Karpas-422 (cell line): ENCODE measurements at regions not wholly inside any gene's neighbourhood (a gene's known extent, or its start where the extent isn't known, plus 50 kb on each side); places are given as distances from the start of the nearest gene placed in this dataset.

ENCODE experiments used
- DNase-seq: peaks from one replicate; pipeline ENCODE4 v3.0.0-alpha.2; 2015
- H2AFZ ChIP-seq: fragments of 200-600 bp; sonication (generic); 2 replicates; pipeline ENCODE4 v1.6.1; 2014; ENCODE audit warnings: antibody characterized with exemption, low read length, mixed read lengths
- H3K27ac ChIP-seq: fragments of 200-600 bp; sonication (generic); 2 replicates; pipeline ENCODE4 v1.5.1; 2014; ENCODE audit warnings: mild to moderate bottlenecking, low read length, moderate library complexity
- H3K27me3 ChIP-seq: fragments of 200-600 bp; sonication (generic); 2 replicates; pipeline ENCODE4 v1.6.1; 2014; ENCODE audit warnings: low read length, mixed read lengths
- H3K36me3 ChIP-seq: fragments of 200-600 bp; sonication (generic); 2 replicates; pipeline ENCODE4 v1.6.1; 2014; ENCODE audit warnings: low read length, mixed read lengths; ENCODE audit not compliant: insufficient read depth
- H3K4me1 ChIP-seq: fragments of 200-600 bp; sonication (generic); 2 replicates; pipeline ENCODE4 v1.6.1; 2014; ENCODE audit warnings: mild to moderate bottlenecking, low read length, mixed read lengths
- H3K4me2 ChIP-seq: fragments of 200-600 bp; sonication (generic); 2 replicates; pipeline ENCODE4 v1.6.1; 2014; ENCODE audit warnings: low read length, low read depth, mild to moderate bottlenecking; ENCODE audit not compliant: poor library complexity, severe bottlenecking
- H3K4me3 ChIP-seq: fragments of 200-600 bp; sonication (generic); 2 replicates; pipeline ENCODE4 v1.5.1; 2014; ENCODE audit warnings: mild to moderate bottlenecking, antibody characterized with exemption, low read length, mixed read lengths
- H3K79me2 ChIP-seq: fragments of 200-600 bp; sonication (generic); 2 replicates; pipeline ENCODE4 v1.6.1; 2014; ENCODE audit warnings: mild to moderate bottlenecking, low read length, mixed read lengths
- H3K9ac ChIP-seq: fragments of 200-600 bp; sonication (generic); 2 replicates; pipeline ENCODE4 v1.6.0; 2014; ENCODE audit warnings: low read length
- H3K9me2 ChIP-seq: fragments of 200-600 bp; sonication (generic), shearing (Covaris generic); replicated peaks from 2 replicates; pipeline ENCODE4 v1.6.0; 2014; ENCODE audit warnings: mild to moderate bottlenecking, low read length, moderate library complexity; ENCODE audit not compliant: insufficient read depth
- H3K9me3 ChIP-seq: fragments of 300-700, 200-600 bp; sonication (generic); 2 replicates; pipeline ENCODE4 v1.6.1; 2014; ENCODE audit warnings: low read length, mixed read lengths
- H4K20me1 ChIP-seq: fragments of 200-600 bp; sonication (generic); 2 replicates; pipeline ENCODE4 v1.6.1; 2014; ENCODE audit warnings: mild to moderate bottlenecking, antibody characterized with exemption, low read length, low read depth; ENCODE audit not compliant: insufficient read depth

GRCh38 chr10:55273946-55274345 lies 472.9 kb upstream of the PCDH15 start:
- Histone ChIP-seq H3K27me3 (no peaks in the 10 kb centered on the region), H3K27ac (no peak overlapping the region), H3K36me3 (no peaks in the 10 kb centered on the region), H3K9me3 (peaks cover 28% of the 10 kb centered on the region), H3K4me3 (no peak overlapping the region), H3K9me2 (no peaks in the 10 kb centered on the region), H3K4me2 (no peak overlapping the region), H3K4me1 (no peaks in the 10 kb centered on the region), H3K79me2 (no peaks in the 10 kb centered on the region), H3K9ac (no peak overlapping the region), H4K20me1 (no peaks in the 10 kb centered on the region), H2AFZ (no peak overlapping the region)
- DNase-seq: no peak

- H4K20me1 ChIP-seq: no peaks in the 10 kb centered on the region
- no peak overlapping the region for H3K27ac ChIP-seq
- no peaks in the 10 kb centered on the region for H3K4me1 ChIP-seq
- H3K27me3 ChIP-seq: no peaks in the 10 kb centered on the region
- H3K9ac ChIP-seq: no peak overlapping the region
- H3K9me3 ChIP-seq: peaks cover 35% of the 10 kb centered on the region
- H3K36me3 ChIP-seq: no peaks in the 10 kb centered on the region
- H3K4me2 ChIP-seq: no peak overlapping the region
- H3K9me2 ChIP-seq: no peaks in the 10 kb centered on the region
- no peak overlapping the region for H2AFZ ChIP-seq
- no peaks in the 10 kb centered on the region for H3K79me2 ChIP-seq
- H3K4me3 ChIP-seq: no peak overlapping the region
- DNase-seq: no peak
Observed at GRCh38 chr10:55272886-55273285, 471.9 kb upstream of the PCDH15 start.

DNA sequence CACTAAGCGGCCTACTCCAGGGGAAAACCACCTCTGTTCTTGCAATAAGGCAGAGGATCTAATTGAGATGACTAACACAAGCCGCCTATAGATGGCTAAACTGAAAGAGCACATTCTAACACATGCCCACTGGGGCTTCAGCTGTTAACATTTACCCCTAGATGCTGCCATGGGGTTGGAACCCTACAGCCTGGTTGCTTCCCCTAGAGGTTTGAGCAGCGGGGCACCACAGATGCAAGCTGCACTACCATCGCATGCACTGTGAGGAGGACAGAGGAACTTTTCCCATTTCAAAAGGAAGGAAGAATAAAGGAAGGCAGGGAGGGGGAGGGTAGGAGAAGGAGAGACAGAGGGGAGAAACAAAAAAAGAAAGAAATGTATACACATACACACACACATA lies 465.8 kb upstream of the PCDH15 start:
- H3K4me3 ChIP-seq: no peak overlapping the region
- no peaks in the 10 kb centered on the region for H3K27me3 ChIP-seq
- H3K9me3 ChIP-seq: peaks cover 25% of the 10 kb centered on the region
- H3K27ac ChIP-seq: no peak overlapping the region
- no peak for DNase-seq
- H3K79me2 ChIP-seq: no peaks in the 10 kb centered on the region
- no peaks in the 10 kb centered on the region for H3K9me2 ChIP-seq
- H3K9ac ChIP-seq: no peak overlapping the region
- no peak overlapping the region for H3K4me2 ChIP-seq
- H4K20me1 ChIP-seq: no peaks in the 10 kb centered on the region
- no peaks in the 10 kb centered on the region for H3K36me3 ChIP-seq
- H3K4me1 ChIP-seq: no peaks in the 10 kb centered on the region
- no peak overlapping the region for H2AFZ ChIP-seq

DNA sequence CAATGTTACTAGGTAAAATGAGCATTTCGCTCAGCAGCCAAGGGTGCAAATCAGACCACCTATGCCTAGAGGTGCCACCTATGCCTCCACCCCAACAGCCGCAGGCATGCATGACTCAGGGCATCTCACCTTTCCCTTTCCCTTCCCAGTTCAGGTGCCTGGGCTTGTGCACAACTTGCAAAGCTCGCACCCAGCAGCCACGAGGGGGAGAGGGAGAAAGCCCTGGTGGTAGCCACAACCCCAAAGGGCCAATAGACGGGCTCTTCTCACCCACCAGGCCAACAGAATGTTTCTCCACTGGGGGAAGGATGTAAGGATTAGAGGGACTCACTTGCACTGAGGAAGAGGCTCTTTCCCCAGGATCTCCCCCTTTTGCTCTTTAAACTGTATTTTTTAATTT lies 462.3 kb upstream of the PCDH15 start:
- no peak overlapping the region for H3K4me3 ChIP-seq

GRCh38 chr10:55242544-55242943 lies 441.5 kb upstream of the PCDH15 start:
- Histone ChIP-seq H3K4me3 (no peak overlapping the region), H3K27ac (no peak overlapping the region), H3K79me2 (no peaks in the 10 kb centered on the region), H3K4me2 (no peak overlapping the region), H3K4me1 (no peaks in the 10 kb centered on the region), H3K27me3 (no peaks in the 10 kb centered on the region), H3K9me2 (no peaks in the 10 kb centered on the region), H2AFZ (no peak overlapping the region), H4K20me1 (no peaks in the 10 kb centered on the region), H3K36me3 (no peaks in the 10 kb centered on the region), H3K9ac (no peak overlapping the region), H3K9me3 (peaks cover 43% of the 10 kb centered on the region)
- DNase-seq: no peak

More for the DNA sequence above, 462.3 kb upstream of the PCDH15 start:
- no peak overlapping the region for H3K9ac ChIP-seq
- no peak for DNase-seq
- H3K27ac ChIP-seq: no peak overlapping the region
- H3K9me2 ChIP-seq: no peaks in the 10 kb centered on the region
- H3K4me2 ChIP-seq: no peak overlapping the region
- no peaks in the 10 kb centered on the region for H3K79me2 ChIP-seq
- H3K9me3 ChIP-seq: peaks cover 23% of the 10 kb centered on the region
- H2AFZ ChIP-seq: no peak overlapping the region
- no peaks in the 10 kb centered on the region for H3K36me3 ChIP-seq
- H3K27me3 ChIP-seq: no peaks in the 10 kb centered on the region
- H3K4me1 ChIP-seq: no peaks in the 10 kb centered on the region
- no peaks in the 10 kb centered on the region for H4K20me1 ChIP-seq

GRCh38 chr10:55237462-55237861 lies 436.4 kb upstream of the PCDH15 start:
- Histone ChIP-seq H3K27me3 (no peaks in the 10 kb centered on the region), H3K4me1 (no peaks in the 10 kb centered on the region), H3K9ac (no peak overlapping the region), H3K27ac (no peak overlapping the region), H3K79me2 (no peaks in the 10 kb centered on the region), H3K4me2 (no peak overlapping the region), H4K20me1 (no peaks in the 10 kb centered on the region), H3K9me2 (no peaks in the 10 kb centered on the region), H3K4me3 (no peak overlapping the region), H2AFZ (no peak overlapping the region), H3K36me3 (no peaks in the 10 kb centered on the region), H3K9me3 (peaks cover 15% of the 10 kb centered on the region)
- DNase-seq: no peak

DNA sequence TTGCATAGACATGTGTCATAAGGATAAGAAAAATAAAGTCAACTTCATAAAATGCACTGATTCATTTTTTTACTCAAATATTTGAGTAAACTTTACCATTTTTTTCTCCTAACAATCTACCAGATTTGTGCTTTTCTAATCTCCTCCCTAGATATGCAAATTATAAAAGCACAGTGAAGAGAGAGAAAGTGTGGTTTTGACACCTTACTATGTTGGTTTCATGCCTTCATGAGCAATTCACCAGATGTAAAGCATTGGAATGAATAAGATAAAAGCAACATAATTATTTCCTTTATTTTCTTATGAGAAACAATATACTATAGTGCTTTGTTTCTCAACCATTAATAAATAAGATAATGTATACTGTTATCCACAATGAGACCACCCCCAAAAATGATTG lies 432.5 kb upstream of the PCDH15 start:
- Histone ChIP-seq H3K4me1 (no peaks in the 10 kb centered on the region), H3K9me3 (peaks cover 11% of the 10 kb centered on the region), H2AFZ (no peak overlapping the region), H3K36me3 (no peaks in the 10 kb centered on the region), H3K79me2 (no peaks in the 10 kb centered on the region), H3K27me3 (no peaks in the 10 kb centered on the region), H3K4me2 (no peak overlapping the region), H3K9me2 (no peaks in the 10 kb centered on the region), H3K4me3 (peak overlapping the region; percentile 36; the same call in 1 of the 2 replicates), H4K20me1 (no peaks in the 10 kb centered on the region), H3K9ac (no peak overlapping the region), H3K27ac (no peak overlapping the region)
- no peak for DNase-seq

DNA sequence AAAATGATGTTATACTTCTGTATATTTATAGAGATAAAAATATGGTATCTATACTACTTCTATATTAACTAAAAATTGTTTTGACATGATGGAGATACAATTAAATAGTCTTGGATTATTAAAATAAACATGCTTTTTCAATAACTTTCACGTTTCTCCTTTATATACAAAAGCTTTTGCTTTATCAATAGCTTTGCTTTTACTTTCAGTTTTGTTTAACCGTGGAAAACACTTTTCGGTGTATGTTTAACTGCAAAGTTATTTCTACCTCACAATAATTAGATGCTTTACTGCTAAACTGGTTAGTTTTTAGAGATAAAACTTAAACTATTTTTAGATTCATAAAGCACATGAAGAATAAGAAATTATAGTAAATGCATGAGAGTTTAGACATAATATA lies 432.1 kb upstream of the PCDH15 start:
- no peaks in the 10 kb centered on the region for H3K79me2 ChIP-seq
- no peak overlapping the region for H3K4me2 ChIP-seq
- no peaks in the 10 kb centered on the region for H4K20me1 ChIP-seq
- H3K4me1 ChIP-seq: no peaks in the 10 kb centered on the region
- DNase-seq: no peak
- H3K27me3 ChIP-seq: no peaks in the 10 kb centered on the region
- no peaks in the 10 kb centered on the region for H3K9me2 ChIP-seq
- peaks cover 11% of the 10 kb centered on the region for H3K9me3 ChIP-seq
- no peak overlapping the region for H2AFZ ChIP-seq
- H3K36me3 ChIP-seq: no peaks in the 10 kb centered on the region
- no peak overlapping the region for H3K27ac ChIP-seq
- H3K4me3 ChIP-seq: peak overlapping the region; percentile 36; the same call in 1 of the 2 replicates
- no peak overlapping the region for H3K9ac ChIP-seq

DNA sequence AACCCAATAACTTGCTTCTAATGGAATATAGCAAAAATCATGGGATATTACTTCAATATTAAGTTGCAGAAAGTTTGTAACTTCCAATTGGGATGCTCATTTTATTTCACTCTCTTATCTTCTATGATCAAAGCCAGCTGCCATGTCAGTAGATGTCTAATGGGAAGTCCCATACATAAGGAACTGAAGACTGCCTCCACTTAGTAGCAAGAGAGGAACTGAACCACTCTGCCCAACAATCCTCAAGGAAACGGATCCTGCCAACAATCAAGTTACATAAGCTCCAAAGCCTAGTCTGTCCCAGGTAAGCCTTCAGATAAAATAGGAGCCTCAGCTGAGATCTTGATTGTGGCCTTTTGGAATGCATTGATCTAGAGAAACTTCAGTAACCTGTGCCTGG lies 431.5 kb upstream of the PCDH15 start:
- Histone ChIP-seq H3K79me2 (no peaks in the 10 kb centered on the region), H3K9me3 (peaks cover 11% of the 10 kb centered on the region), H3K4me2 (no peak overlapping the region), H3K9ac (no peak overlapping the region), H2AFZ (no peak overlapping the region), H3K36me3 (no peaks in the 10 kb centered on the region), H4K20me1 (no peaks in the 10 kb centered on the region), H3K27ac (no peak overlapping the region), H3K9me2 (no peaks in the 10 kb centered on the region), H3K27me3 (no peaks in the 10 kb centered on the region), H3K4me1 (no peaks in the 10 kb centered on the region), H3K4me3 (no peak overlapping the region)
- DNase-seq: no peak
